NCI-H1417 treated with DMSO at 0.1 percent for 48 hours (cell line): ENCODE measurements at regions not wholly inside any gene's neighbourhood (a gene's known extent, or its start where the extent isn't known, plus 50 kb on each side); places are given as distances from the start of the nearest gene placed in this dataset.
"Not testable (repeated sequence)": the region's sequence is repeated elsewhere in the genome, so short reads cannot be mapped to it uniquely, and the experiment has no call there.

Experiments used
- DNase-seq: peaks from one replicate; lab custom pipeline; 2025; lab: John Stamatoyannopoulos, UW

DNA sequence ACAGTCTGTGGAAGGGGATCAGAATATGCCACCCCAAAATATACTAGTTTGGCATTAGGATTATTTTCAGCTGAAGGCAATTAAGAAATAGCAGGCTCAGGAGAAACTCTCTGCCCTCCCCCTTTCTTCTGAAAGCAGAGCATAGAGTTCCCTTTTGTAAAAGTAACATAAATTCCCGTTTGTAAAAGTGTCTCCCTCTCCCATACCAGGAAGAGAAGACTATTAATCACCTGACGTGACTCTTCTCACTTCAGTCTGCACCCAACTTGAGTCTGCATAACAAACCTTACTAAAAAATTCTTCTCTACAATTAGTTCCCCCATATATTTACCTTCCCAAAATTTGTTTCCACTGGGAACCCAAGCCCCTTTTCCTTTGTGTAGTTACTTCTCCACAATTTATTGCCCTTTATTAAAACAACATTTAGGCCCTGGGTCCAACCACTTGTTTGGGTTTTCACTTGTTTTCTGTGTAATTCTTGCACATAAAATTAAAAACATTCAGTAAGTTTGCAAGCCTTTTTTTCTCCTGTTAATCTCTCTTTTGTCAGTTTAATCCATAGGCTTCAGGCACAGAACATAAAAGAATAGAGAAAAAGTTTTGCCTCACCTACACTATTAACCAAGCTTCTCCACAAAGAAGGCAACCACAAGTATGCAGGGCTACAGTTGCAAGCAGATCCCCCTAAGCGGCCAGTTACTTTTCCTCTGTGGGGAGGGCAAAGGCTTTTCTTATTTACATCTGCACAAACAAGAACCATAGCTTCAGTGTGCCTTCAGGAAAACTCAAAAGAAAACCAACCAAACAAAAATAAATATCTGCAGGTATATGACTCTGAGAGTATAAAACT, 73.8 kb upstream of the EPCAM start:
- DNase-seq = no peak

DNA sequence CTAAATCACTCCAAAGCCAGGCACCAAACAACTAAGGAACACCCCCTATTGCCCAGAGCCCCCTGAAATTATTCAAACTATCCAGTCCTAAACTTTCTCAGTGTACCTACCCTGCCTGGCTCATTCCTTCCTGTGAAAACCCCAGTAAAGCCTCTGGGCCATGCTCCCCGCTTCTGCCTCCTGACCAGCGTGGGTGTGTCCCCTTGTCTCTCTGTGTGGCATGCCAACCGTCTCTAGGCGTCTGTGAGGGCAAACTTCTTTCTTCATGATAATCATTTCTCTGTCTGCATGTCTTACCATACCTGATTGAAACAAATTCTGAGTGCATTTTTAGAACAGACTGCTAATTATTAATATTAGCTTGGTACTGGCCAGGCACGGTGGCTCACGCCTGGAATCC, 75.1 kb upstream of the EPCAM start:
- no peak for DNase-seq

DNA sequence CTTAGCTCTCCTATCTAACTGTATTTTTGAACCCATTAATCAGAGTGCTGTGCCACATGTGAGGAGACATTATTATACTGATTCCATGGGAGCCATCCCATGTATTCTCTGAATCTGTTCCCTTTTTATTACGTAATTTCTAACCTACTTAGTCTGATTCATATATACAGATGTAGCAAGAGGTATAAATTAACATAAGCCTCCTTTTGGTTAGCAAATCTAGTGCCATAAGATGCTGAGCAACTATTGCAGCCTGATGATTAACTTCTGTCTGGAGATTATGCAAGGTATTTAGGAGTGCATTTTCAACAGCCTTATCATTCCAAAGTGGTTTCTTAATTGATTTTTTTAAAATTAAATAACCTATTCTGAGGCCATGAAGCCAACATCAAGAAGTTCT, 80.2 kb upstream of the EPCAM start:
- DNase-seq = no peak

DNA sequence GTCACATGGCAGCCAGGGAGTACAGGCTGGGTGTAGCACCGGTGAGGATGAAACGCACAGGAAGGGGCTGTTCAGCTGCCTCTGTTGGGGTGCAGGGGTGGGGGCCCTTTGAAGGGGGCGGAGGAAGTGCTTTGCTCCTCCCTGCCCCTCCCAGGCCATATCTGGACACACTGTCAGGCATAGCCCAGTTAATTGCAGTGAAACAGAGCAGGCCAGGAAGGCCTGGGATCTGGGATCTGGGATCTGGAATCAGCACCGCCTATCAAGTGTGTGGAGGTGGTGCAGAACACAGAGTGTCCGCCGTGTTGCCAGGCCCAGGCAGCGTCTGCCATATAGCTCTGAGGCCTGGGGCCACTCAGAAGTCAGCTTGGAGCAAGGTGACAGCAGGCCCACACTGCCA, 85.5 kb upstream of the EPCAM start:
- no peak for DNase-seq

DNA sequence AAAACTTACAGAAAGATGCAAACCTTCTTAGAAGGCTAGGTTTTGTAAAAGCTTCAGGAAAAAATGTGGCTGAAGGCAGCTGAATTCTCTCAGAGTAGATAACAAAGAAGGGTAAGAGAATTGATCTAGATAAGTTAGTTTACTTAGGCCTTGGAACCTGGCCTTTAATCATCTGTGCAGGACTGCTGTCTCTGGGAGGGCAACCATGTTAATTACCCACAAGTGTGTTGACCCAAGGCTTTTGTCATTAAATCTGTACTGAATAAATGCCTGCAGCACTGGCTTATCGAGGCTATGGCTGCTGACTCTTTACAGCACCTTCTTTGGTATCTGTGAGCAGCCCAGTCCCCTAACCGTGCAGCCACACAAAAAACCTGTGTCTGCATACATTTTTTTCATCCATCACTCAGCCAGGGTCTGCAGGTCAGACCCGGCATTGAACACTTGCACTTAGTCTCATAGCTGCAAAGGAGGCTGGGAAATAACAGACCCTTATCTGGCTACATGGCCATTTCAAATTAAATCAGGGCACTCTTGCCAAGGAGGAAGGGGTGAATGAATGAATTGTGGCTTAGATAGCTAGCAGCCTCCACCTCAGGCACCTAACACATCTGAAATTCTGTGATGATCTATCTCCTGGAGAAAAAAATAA, 86.4 kb upstream of the EPCAM start:
- DNase-seq = no peak

DNA sequence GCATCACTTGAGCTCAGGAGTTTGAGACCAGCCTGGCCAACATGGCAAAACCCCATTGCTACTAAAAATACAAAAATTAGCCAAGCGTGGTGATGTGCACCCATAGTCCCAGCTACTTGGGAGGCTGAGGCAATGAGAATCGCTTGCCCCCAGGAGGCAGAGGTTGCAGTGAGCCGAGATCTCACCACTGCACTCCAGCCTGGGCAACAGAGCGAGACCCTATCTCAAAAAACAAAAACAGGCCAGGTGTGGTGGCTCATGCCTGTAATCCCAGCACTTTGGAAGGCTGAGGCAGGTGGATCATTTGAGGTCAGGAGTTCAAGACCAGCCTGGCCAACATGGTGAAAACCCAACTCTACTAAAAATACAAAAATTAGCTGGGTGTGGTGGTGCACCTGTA, 89.6 kb upstream of the EPCAM start:
- not testable (repeated sequence) for DNase-seq

DNA sequence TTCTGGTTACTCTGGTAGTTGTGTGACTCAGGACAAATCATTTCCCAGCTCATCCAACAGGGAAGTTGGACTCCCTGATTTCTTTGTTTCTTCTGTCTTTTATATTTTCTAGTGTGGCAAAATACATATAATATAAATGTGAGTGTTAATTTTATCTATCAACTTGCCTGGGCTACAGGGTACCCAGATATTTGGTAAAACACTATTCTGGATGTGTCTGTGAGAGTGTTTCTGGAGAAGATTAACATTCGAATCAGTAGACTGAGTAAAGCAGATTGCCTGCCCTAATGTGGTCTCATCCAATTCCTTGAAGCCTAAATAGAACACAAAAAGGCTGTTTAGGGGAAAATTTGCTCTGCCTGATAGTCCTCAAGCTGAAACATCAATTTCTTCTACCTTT, 91.1 kb upstream of the EPCAM start:
- DNase-seq = no peak

DNA sequence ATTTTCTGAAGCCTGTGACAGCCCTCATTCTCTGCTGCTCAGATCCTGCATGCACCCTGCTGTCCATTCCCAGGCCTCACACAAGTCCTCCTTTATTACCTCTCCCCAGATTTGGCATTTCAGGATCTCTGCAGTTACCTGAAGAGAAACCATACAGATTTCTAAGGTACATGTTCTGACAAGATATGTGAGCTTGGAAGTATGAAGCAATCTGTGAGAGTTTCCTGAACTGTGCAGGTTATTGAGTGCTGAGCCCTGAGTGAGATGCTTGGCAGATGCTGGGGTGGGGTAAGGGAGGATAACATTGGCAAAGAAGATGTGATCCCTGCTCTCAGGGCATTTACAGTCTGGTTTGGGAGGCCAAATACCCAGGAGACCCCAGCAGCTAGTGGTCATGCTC, 91.9 kb upstream of the EPCAM start:
- no peak for DNase-seq

DNA sequence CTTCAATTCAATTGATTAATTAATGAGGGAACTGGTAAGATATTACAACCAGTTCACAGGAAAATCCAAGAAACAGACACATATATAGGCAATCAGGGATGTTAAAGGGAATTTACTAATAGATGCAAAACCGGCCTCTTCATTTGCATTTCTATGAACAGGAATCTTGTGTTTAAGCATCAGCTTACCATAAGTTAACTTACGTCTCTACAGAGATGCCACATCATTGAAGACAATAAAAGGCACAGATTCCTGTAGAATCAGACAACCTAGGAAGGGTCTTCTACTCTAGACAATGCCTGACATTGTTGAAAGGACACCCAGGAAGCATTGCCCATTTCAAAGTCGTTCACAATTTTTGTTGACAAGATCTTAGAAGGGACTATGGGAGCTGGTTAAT, 93.0 kb upstream of the EPCAM start:
- DNase-seq = no peak

DNA sequence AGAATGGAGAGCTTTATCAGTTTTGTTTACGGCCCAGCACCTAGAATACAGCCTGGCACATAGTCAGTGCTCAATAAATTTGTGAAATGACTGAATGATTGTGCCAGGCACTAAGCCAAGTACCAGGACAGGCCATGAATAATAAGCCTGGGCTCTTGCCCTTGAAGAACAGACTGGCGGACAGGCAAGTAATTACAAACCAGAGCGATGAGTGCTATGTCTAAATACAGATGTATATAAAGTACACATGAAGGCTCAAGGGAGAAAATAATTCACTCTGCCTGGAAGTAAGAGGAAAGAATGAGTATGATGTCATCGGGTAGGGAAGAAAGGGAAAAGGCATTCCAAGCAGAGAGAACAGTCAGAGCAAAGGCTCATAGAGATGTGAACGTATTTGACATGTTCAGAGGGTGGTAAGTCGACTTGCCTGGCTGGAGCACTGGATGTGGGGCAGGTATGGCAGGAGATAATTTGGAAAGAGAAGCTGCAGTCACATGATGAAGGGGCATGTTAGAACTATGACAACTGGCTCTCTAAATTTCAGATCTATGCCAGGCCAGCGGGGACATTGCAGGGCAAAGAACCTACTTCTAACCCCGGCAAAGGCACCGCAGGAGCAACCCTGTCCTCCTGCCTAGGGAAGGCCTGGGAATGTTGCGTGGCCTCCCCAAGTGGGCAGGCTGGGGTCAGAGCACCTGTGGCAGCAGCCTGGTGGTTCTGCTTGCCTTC, 94.9 kb upstream of the EPCAM start:
- DNase-seq = no peak

DNA sequence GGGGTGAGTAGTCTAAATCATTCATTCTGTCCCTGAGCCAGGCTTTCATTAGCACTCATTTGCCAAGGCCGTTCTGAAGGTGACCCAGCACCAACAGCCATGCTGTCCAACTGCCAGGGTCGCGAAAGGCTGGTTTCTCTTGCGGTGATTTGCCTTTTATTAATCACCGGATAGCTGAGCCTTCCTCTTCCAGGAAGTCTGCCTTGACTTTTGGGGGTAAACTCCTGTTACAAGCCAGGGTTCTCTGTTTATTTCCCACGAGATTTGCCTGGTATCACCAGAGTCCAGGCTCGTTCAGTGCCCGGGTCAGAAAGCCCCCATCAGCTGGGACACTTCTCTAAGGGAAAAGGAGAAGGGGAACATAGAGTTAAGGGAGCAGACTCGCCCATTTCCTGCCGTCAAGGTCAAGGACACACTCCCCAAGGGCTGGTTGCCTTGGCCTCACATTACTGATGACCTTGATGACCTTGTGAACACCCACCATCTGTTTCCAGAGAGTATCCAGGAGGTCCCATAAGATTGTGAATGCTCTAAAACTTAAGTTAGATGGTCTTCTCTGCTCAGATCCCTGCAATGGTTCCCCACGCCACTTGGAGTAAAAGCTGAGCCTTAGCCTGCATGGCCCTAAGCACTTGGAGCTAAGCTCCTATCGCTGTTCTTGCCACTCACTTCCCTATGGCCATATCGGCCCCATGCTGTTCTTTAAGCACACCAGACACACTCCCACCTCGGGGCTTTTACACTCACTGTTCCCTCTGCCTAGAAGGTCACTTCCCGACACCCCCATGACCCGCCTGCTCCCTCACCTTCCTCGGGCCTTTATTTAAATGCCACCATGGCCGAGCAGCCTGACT, 96.0 kb upstream of the EPCAM start:
- DNase-seq = no peak

DNA sequence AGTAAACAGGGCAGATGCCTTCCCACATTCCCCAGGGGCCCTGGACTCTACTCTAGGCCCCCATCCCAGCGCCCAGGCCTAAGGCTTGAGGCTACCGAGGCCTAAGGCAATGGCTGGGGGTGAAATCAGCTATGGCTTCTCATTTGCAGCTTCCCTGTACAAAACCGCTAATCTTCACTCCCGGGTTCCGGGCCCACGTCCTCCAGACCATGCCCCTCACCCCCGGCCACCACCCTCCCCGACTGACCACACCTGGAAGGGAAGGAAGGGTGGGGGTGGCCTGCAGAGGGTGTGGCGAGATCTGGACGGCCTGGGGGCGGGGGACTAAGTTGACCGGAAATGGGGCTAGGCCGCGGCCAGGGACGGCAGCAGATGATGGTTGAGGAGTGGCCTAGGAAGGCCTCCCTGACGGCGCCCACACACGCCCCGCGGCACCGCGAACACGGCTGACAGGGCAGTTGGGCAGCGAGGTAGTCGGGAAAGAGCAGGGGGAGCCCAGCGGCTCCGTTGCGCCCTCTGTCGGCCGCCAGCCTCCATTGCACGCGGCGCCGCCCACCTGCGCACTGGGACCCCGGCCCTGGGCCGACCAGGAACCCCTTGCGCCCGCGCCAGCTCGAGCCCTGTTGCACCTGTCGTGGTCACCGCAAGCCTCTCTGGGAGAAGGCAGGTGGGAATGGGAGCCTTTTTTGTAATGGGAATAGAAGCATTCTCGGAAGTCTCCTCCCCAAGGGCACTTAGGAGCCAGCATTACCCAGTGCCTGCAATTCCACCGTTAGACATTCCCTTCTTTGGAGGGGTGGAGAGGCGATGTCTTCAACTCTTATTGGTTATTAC, 95.9 kb upstream of the CALM2 start:
- no peak for DNase-seq

DNA sequence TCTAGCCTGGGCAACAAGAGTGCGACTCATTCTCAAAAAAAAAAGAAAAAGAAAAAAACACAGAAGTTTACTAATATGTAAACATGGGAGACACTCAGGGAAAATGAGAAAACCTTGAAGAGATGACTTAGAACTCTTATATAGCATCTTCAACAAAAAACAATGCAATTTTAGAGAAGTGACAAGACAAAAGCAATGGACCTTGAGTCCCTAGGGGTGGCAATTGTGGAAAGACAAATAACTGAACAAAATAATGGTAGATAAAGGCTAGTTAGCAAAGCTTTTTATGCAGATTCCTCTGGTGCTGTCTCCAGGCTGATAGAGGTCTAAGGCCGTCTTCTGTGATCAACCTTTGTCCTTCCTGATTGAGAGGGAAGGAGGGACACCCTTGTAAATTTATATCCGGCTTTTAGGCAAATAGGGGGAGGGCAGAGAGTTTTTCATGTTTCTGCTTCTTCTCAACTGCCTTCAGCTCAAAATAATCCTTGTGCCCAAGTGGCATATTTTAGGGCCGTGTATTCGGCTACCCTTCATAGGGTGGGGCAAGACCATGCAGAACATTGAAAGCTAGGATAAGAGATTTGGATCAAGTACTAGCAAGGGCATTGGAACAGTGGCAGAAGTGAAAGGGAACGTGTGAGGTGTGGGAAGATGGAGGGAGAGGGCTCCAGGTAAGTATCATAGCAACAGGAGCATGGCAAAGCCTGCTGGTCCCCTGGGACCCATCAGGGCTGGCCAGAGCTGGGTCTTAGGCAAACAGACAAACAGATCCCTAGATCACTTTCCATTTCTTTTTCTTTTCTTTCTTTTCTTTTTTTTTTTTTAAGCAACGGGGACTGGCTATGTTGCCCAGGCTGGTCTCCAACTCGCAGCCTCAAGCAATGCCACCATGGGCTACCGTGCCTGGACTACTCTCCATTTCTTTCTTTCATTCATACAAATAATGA, 95.0 kb upstream of the CALM2 start:
- DNase-seq = no peak

DNA sequence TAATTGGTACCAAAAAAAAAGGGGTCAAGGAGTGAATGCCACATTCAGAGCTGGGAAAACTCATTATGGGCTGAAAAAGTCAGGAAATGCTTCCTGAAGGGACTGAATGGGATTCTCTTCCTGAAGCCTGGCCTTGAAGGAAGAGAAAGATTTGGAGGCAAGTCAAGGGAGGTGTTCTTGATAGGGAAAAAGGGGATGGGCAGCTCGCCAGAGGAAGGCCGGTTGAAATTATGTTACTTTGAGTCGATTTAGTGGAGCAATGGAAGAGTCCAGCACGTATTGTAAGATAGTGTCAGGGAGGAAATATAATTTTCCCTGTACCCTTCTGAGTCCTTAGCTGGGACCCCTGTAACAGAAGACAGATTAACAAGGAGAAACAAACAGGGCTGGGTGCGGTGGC, 94.1 kb upstream of the CALM2 start:
- no peak for DNase-seq

DNA sequence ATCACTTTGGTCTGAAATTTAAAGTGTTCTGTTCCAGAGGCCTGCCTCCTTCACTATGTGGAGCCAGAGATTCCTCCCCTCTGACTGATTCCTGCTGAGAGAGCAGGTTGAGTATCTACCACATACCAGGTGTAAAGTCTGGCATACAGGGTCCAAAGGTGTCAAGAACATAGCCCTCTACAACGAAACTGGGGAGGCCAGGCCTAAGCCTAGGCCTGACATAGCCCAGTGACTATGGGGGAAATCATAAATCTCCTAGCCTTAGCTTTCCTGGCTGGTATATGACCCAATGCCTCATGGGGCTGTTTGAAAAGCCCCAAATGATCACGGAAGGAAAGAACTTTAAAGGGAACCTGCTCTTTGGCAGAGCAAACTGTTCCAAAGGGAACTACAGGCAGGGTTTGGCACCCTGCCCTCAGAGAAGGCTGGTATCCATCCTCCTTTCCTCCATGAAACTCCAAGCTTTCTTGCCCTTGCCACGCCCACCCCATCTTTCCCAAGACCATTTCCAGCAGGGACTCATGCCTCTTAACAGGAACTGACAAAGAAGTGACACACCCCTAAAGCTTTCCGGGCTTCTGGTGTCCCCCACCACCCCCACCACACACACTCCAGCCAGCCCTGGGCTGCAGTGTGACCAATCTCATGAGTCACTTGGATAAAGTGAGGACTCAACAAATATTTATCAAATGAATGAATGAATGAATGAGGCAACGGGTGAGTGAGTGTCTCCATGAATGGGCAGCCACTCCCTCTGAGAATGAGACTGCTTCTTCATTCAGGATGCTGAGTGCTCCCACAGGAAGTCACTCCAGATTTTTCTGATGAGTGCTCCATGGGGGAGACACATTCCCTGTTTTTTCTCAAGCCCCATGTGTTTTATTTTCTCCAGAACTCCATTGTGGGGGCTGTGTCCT, 93.3 kb upstream of the CALM2 start:
- DNase-seq = no peak

DNA sequence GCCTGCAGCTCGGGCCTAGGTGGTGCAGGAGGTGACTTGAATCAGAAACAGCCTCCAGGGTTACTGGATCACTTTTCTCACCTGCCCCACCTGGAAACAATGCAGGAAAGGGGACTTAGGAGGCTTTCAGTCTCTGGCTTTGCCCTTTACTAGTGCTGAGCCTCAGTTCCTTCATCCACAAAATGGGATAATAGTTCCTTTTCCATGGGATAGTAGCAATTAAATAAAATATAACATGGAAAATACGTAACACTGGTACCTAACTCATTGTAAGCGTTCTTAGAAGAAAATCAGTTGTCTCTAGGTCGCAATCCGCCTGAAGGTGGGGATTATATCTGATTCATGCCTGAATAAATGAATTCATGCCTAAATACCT, 91.4 kb upstream of the CALM2 start:
- no peak for DNase-seq

DNA sequence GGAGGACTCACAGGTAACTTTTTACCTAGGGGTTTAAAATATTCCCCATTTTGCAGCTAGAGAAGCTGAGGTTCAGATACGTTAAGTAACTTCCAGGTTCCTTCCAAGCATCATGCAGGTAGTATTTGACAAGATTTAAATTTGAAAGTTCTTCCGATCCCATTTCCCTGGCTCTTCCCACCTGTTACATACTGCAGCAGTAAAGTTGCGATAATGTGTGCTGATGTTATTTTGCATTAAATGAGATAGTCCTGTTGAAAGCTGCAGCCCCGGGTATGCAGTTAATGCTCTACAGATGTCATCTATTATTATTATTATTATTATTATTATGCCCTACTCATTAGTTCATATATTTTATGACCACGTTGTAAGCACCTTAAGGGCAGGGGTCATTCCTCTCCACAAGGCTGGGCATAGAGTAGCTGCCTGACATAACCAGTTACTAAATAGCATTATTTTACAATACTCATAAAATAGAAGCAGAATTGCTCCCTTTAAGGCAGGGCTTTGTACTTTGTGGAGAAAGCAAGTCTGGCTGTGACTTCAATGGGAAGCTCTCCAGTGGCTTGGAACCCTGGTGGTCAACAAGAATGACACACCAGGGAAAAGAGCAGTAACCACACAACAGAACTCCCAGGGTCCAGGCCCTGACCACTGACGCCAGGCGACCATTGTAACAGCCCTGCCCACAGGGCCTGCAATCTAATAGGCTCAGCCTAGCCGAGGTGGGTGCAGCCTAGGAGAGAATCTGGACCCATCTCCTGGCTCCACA, 90.8 kb upstream of the CALM2 start:
- DNase-seq = no peak

DNA sequence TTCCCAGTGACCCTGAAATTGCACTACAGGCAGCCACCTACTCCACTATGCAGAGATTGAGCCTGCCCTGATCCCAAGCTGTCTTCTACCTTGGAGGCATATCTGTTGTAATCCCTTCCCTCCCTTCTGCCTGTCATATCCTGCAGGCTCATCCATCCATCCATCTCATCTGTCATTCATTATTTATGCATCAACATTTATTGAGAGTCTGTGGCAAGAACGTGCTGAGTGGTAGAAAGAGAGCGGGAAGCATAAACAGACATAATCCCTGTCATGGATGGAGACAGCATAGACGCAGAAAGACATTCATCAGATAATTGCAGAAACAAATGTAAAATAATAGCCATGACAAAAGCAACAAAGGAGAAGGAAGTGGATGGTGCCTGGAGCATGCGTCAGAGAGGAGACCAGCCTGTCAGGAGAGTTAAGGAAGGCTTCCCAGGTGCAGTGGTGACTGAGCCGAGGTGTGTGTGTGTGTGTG, 89.5 kb upstream of the CALM2 start:
- DNase-seq = no peak
